HEK293T (cell line): ENCODE measurements at regions not wholly inside any gene's neighbourhood (a gene's known extent, or its start where the extent isn't known, plus 50 kb on each side); places are given as distances from the start of the nearest gene placed in this dataset.

ENCODE experiments used
- BHLHE40 ChIP-seq: fragments of 450-650 bp; IDR thresholded peaks from 2 replicates; pipeline ENCODE4 v1.6.1; 2016; ENCODE audit warnings: mild to moderate bottlenecking, moderate library complexity, borderline replicate concordance
- CTBP1 ChIP-seq: fragments of 450-650 bp; IDR thresholded peaks from 2 replicates; pipeline ENCODE4 v1.6.1; 2016; ENCODE audit warnings: borderline replicate concordance
- FOXK2 ChIP-seq: fragments of 450-650 bp; IDR thresholded peaks from 2 replicates; pipeline ENCODE4 v1.6.1; 2016; ENCODE audit warnings: mild to moderate bottlenecking
- FOXM1 ChIP-seq: fragments of 450-650 bp; IDR thresholded peaks from 2 replicates; pipeline ENCODE4 v1.6.1; 2017; ENCODE audit warnings: mild to moderate bottlenecking, borderline replicate concordance
- NFRKB ChIP-seq: fragments of 450-650 bp; IDR thresholded peaks from 2 replicates; pipeline ENCODE4 v1.6.1; 2016; ENCODE audit warnings: mild to moderate bottlenecking, moderate library complexity
- SP1 ChIP-seq: fragments of 450-650 bp; IDR thresholded peaks from 2 replicates; pipeline ENCODE4 v1.6.1; 2017
- SUZ12 ChIP-seq: fragments of 450-650 bp; IDR thresholded peaks from 2 replicates; pipeline ENCODE4 v1.6.1; 2016; ENCODE audit warnings: mild to moderate bottlenecking
- TARDBP ChIP-seq: fragments of 450-650 bp; IDR thresholded peaks from 2 replicates; pipeline ENCODE4 v1.6.1; 2016

DNA sequence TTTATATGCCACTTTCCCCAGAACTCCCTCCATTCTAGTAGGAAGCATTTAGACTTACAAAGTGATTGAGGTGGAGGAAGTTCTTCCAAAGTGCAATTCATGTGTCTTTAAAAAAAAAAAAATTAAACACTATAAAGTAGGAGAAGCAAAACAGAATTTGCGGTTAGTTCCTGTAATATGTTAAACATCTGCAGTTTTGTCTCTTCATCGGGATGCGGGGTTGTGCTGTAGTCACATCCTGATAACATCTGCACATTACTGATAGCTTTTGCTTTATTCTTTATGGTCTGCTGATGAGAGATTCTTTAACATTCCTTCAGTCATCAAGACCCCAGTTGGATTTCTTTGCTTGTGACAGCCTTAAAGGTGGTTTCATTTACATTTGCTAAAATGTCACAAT, 694.3 kb downstream of the NR2F1-AS1 start:
- TF ChIP-seq SP1 (no peak), TARDBP (no peak), FOXM1 (no peak), SUZ12 (no peak), FOXK2 (no peak), NFRKB (no peak), CTBP1 (no peak), BHLHE40 (no peak)
